Embryonic facial prominence (tissue), 1 donor: ENCODE measurements at regions not wholly inside any gene's neighbourhood (a gene's known extent, or its start where the extent isn't known, plus 50 kb on each side); places are given as distances from the start of the nearest gene placed in this dataset.
"Not testable (repeated sequence)": the region's sequence is repeated elsewhere in the genome, so short reads cannot be mapped to it uniquely, and the experiment has no call there.

ENCODE experiments used
- DNase-seq: peaks from one replicate; pipeline ENCODE4 v3.0.0-alpha.2; 2016; ENCODE audit errors: extremely low spot score

GRCh38 chr13:84867246-84867645 lies 932.0 kb downstream of the SLITRK6 start:
- DNase-seq: no peak

- no peak for DNase-seq
These were observed 933.4 kb downstream of the SLITRK6 start for GRCh38 chr13:84865783-84866221.

GRCh38 chr13:84864341-84864740 lies 934.9 kb downstream of the SLITRK6 start:
- no peak for DNase-seq

GRCh38 chr13:84847107-84847506 lies 952.1 kb downstream of the SLITRK6 start:
- no peak for DNase-seq

- no peak for DNase-seq
These were observed 953.2 kb downstream of the SLITRK6 start for GRCh38 chr13:84845907-84846619.

- DNase-seq: no peak
These were observed 954.7 kb downstream of the SLITRK6 start for GRCh38 chr13:84844473-84844872.

GRCh38 chr13:84843368-84843767 lies 955.9 kb downstream of the SLITRK6 start:
- no peak for DNase-seq

GRCh38 chr13:84834201-84834600 lies 951.9 kb upstream of the SLITRK1 start:
- no peak for DNase-seq

- no peak for DNase-seq
These were observed 949.7 kb upstream of the SLITRK1 start for GRCh38 chr13:84831666-84832657.

GRCh38 chr13:84823528-84823927 lies 941.3 kb upstream of the SLITRK1 start:
- DNase-seq: no peak

- DNase-seq: no peak
These were observed 939.0 kb upstream of the SLITRK1 start for GRCh38 chr13:84821261-84821660.

- no peak for DNase-seq
These were observed 934.4 kb upstream of the SLITRK1 start for GRCh38 chr13:84816567-84817105.

GRCh38 chr13:84812789-84813188 lies 930.5 kb upstream of the SLITRK1 start:
- no peak for DNase-seq

- no peak for DNase-seq
These were observed 929.8 kb upstream of the SLITRK1 start for GRCh38 chr13:84812078-84812477.

GRCh38 chr13:84810781-84811180 lies 928.5 kb upstream of the SLITRK1 start:
- DNase-seq: no peak

GRCh38 chr13:84802073-84802472 lies 919.8 kb upstream of the SLITRK1 start:
- no peak for DNase-seq

GRCh38 chr13:84784443-84785153 lies 902.3 kb upstream of the SLITRK1 start:
- DNase-seq: no peak

- no peak for DNase-seq
These were observed 895.0 kb upstream of the SLITRK1 start for GRCh38 chr13:84777316-84777715.

GRCh38 chr13:84776593-84776992 lies 894.3 kb upstream of the SLITRK1 start:
- DNase-seq: no peak

GRCh38 chr13:84775920-84776319 lies 893.6 kb upstream of the SLITRK1 start:
- not testable (repeated sequence) for DNase-seq

- no peak for DNase-seq
These were observed 891.8 kb upstream of the SLITRK1 start for GRCh38 chr13:84774111-84774510.

GRCh38 chr13:84760956-84761355 lies 878.7 kb upstream of the SLITRK1 start:
- DNase-seq: no peak
